ENCODE measurements at regions not wholly inside any gene's neighbourhood (a gene's known extent, or its start where the extent isn't known, plus 50 kb on each side); places are given as distances from the start of the nearest gene placed in this dataset.

DNA sequence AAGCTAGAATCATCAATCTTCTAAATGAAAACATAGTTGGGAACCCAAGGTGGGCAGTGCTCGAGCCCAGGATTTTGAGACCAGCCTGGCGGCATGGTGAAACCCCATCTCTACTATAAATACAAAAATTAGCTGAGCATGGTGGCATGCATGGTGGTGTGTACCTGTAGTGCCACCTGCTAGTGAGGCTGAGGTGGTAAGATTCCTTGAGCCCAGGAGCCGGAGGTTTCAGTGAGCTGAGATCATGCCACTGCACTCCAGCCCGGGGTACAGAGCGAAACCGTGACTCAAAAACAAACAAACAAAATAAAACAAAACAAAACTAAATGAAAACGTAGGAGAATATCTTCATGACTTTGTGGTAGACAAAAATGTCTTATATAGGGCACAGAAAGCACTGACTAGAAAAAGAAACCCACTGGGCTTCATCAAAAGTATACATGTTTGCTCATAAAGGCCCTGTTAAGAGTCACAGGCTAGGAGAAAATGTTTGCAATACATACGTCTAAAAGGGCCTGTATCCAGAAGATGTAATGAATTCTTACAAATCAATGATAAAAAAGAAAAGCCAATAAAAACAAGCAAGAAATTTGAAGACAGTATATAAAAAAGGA is 353.6 kb downstream of the FGF9 start:
- ChIA-PET POLR2A (no interaction called here), CTCF (no interaction called here)
- no peaks in the 10 kb centered on the region for H3K4me1 ChIP-seq (ENCODE audit: control insufficient read depth, insufficient read depth, low read length)
- no peak overlapping the region for H3K4me3 ChIP-seq (ENCODE audit: low read depth, low read length)
- no peaks in the 10 kb centered on the region for H3K36me3 ChIP-seq (ENCODE audit: control insufficient read depth in 2 of 2, insufficient read depth in 1 of 2, low read length in 2 of 2)
- no peak overlapping the region for H3K27ac ChIP-seq (ENCODE audit: extremely low read depth, low read depth, low read length)
- no peaks in the 10 kb centered on the region for H3K9me3 ChIP-seq (ENCODE audit: control insufficient read depth, insufficient read depth, low read depth, low read length)
- no peak for TF ChIP-seq GLIS1 (tag by site-specific recombination; IDR thresholded peaks at IDR 0.05)
- TF ChIP-seq SP2 (tag by site-specific recombination; IDR thresholded peaks at IDR 0.05) = no peak
- TF ChIP-seq RBAK (tag by site-specific recombination; IDR thresholded peaks at IDR 0.05) = no peak
- no peak for TF ChIP-seq ZNF48 (tag by site-specific recombination; IDR thresholded peaks at IDR 0.05)
- no peak for TF ChIP-seq ZNF707 (tag by site-specific recombination; IDR thresholded peaks at IDR 0.05)
- TF ChIP-seq ZNF747 (tag by site-specific recombination; IDR thresholded peaks at IDR 0.05) = no peak
- no peak for TF ChIP-seq ZBTB21 (tag by site-specific recombination; IDR thresholded peaks at IDR 0.05)
- TF ChIP-seq ZNF24 (tag by site-specific recombination; IDR thresholded peaks at IDR 0.05) = no peak
- no peak for TF ChIP-seq ZNF548 (tag by site-specific recombination; IDR thresholded peaks at IDR 0.05)
- no peak for TF ChIP-seq SP7 (tag by site-specific recombination; IDR thresholded peaks at IDR 0.05)
- no peak for TF ChIP-seq ZNF23 (tag by site-specific recombination; IDR thresholded peaks at IDR 0.05; ENCODE audit: borderline replicate concordance)
- TF ChIP-seq ZNF600 (tag by site-specific recombination; IDR thresholded peaks at IDR 0.05) = no peak
- no peak for TF ChIP-seq KLF16 (tag by site-specific recombination; IDR thresholded peaks at IDR 0.05)
- no peak for TF ChIP-seq ZNF560 (tag by site-specific recombination; IDR thresholded peaks at IDR 0.05; ENCODE audit: borderline replicate concordance)
- no peak for TF ChIP-seq ZNF292 (tag by site-specific recombination; IDR thresholded peaks at IDR 0.05; ENCODE audit: borderline replicate concordance, low read depth)

DNA sequence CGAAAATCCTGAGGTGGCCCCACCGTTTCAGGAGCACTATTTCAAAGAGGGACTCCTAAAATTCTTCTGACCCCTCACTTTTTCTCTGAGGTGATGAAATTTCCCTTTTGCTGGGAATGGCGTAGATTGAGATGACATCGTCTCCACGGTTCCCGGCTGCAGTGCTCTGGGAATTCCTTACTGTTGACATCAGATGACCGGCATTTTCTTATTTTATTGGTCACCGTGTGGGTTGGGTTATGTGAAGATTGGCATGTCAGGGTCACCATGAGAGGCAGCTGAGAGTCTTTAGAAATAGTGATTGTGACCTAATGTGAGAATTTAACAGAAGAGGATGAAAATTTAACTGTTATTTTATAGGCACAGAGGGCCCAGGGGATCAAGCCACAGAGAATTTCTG is 356.7 kb downstream of the FGF9 start:
- Histone ChIP-seq H3K27ac (ENCODE audit: extremely low read depth, low read depth, low read length) (no peak overlapping the region), H3K4me1 (ENCODE audit: control insufficient read depth, insufficient read depth, low read length) (no peaks in the 10 kb centered on the region), H3K9me3 (ENCODE audit: control insufficient read depth, insufficient read depth, low read depth, low read length) (no peaks in the 10 kb centered on the region), H3K36me3 (ENCODE audit: control insufficient read depth in 2 of 2, insufficient read depth in 1 of 2, low read length in 2 of 2) (no peaks in the 10 kb centered on the region), H3K4me3 (ENCODE audit: low read depth, low read length) (no peak overlapping the region)
- CTCF ChIA-PET = no interaction called here
- POLR2A ChIA-PET = no interaction called here
- TF ChIP-seq IKZF3 (tag by site-specific recombination; IDR thresholded peaks at IDR 0.05) (no peak), ZNF677 (tag by site-specific recombination; IDR thresholded peaks at IDR 0.05) (no peak), ZNF654 (tag by site-specific recombination; IDR thresholded peaks at IDR 0.05; ENCODE audit: low read depth) (no peak), ZNF366 (tag by site-specific recombination; conservative IDR thresholded peaks at IDR 0.05) (no peak), ZNF211 (tag by site-specific recombination; IDR thresholded peaks at IDR 0.05; ENCODE audit: low read depth) (no peak), ZNF423 (tag by site-specific recombination; IDR thresholded peaks at IDR 0.05) (no peak), ZNF624 (tag by site-specific recombination; IDR thresholded peaks at IDR 0.05) (no peak), ZNF510 (tag by site-specific recombination; IDR thresholded peaks at IDR 0.05; ENCODE audit: insufficient replicate concordance) (no peak), KLF7 (tag by site-specific recombination; IDR thresholded peaks at IDR 0.05; ENCODE audit: borderline replicate concordance) (no peak), ZNF514 (tag by site-specific recombination; IDR thresholded peaks at IDR 0.05) (no peak), SALL2 (tag by site-specific recombination; IDR thresholded peaks at IDR 0.05; ENCODE audit: borderline replicate concordance) (no peak), ZNF112 (tag by site-specific recombination; IDR thresholded peaks at IDR 0.05) (no peak), ZNF544 (tag by site-specific recombination; IDR thresholded peaks at IDR 0.05) (no peak), ZNF792 (tag by site-specific recombination; IDR thresholded peaks at IDR 0.05) (no peak), KLF10 (tag by site-specific recombination; IDR thresholded peaks at IDR 0.05) (no peak)
- TF ChIP-seq, protein P1, sequence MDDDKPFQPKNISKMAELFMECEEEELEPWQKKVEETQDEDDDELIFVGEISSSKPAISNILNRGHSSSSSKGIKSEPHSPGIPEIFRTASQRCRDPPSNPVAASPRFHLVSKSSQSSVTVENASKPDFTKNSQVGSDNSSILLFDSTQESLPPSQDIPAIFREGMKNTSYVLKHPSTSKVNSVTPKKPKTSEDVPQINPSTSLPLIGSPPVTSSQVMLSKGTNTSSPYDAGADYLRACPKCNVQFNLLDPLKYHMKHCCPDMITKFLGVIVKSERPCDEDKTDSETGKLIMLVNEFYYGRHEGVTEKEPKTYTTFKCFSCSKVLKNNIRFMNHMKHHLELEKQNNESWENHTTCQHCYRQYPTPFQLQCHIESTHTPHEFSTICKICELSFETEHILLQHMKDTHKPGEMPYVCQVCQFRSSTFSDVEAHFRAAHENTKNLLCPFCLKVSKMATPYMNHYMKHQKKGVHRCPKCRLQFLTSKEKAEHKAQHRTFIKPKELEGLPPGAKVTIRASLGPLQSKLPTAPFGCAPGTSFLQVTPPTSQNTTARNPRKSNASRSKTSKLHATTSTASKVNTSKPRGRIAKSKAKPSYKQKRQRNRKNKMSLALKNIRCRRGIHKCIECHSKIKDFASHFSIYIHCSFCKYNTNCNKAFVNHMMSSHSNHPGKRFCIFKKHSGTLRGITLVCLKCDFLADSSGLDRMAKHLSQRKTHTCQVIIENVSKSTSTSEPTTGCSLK (tag by site-specific recombination; IDR thresholded peaks at IDR 0.05) = no peak
